Loucy (cell line): ENCODE measurements at regions not wholly inside any gene's neighbourhood (a gene's known extent, or its start where the extent isn't known, plus 50 kb on each side); places are given as distances from the start of the nearest gene placed in this dataset.

Experiments used
- CTCF ChIP-seq: fragments of 200-600 bp; sonication (generic); conservative IDR thresholded peaks from 2 replicates; pipeline ENCODE4 v1.5.1; 2014; ENCODE audit warnings: mild to moderate bottlenecking, antibody characterized with exemption, low read length
- EZH2phosphoT487 ChIP-seq: fragments of 200-600 bp; IDR thresholded peaks from 2 replicates; pipeline ENCODE4 v1.6.1; 2018; ENCODE audit warnings: antibody characterized with exemption, mild to moderate bottlenecking, moderate library complexity, borderline replicate concordance

GRCh38 chr13:83211301-83211700 lies 671.0 kb downstream of the SLITRK1 start:
- no peak for TF ChIP-seq CTCF
- no peak for TF ChIP-seq EZH2phosphoT487
